AG10803 (cell line): ENCODE measurements at regions not wholly inside any gene's neighbourhood (a gene's known extent, or its start where the extent isn't known, plus 50 kb on each side); places are given as distances from the start of the nearest gene placed in this dataset.

ENCODE experiments used
- DNase-seq: peaks from one replicate; pipeline ENCODE4 v3.0.0; 2010; ENCODE audit warnings: low read depth
- H3K4me3 ChIP-seq: 2 replicates; pipeline ENCODE4 v1.5.1; 2011; ENCODE audit warnings: mild to moderate bottlenecking, low read length, control low read depth
- TF ChIP-seq, protein P1 (sequence below): conservative IDR thresholded peaks from 2 replicates; pipeline ENCODE4 v1.5.1; 2011; ENCODE audit warnings: mild to moderate bottlenecking, low read length, control low read depth, inconsistent platforms

DNA sequence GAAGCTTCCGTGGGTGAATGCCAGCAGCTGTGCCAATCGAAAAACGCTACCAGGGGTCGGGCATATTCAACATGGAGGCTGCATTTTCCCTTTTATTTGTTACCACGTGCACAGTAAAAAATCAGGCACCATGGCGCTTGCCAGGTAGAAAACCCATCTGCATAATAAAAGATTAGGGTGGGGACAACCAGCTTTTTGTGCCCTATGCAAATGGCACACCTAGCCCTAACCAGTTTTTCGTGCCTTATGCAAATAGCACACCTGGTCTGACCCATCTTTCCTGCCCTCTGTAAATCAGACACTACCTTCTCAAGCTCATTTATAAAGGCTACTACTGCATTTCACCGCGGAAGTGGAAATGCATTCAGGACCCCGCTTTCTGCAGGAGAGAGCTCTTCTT is 62.1 kb upstream of the FREM2 start:
- no peak overlapping the region for H3K4me3 ChIP-seq
- DNase-seq = no peak
- TF ChIP-seq, protein P1, sequence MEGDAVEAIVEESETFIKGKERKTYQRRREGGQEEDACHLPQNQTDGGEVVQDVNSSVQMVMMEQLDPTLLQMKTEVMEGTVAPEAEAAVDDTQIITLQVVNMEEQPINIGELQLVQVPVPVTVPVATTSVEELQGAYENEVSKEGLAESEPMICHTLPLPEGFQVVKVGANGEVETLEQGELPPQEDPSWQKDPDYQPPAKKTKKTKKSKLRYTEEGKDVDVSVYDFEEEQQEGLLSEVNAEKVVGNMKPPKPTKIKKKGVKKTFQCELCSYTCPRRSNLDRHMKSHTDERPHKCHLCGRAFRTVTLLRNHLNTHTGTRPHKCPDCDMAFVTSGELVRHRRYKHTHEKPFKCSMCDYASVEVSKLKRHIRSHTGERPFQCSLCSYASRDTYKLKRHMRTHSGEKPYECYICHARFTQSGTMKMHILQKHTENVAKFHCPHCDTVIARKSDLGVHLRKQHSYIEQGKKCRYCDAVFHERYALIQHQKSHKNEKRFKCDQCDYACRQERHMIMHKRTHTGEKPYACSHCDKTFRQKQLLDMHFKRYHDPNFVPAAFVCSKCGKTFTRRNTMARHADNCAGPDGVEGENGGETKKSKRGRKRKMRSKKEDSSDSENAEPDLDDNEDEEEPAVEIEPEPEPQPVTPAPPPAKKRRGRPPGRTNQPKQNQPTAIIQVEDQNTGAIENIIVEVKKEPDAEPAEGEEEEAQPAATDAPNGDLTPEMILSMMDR = no peak

GRCh38 chr13:38628554-38628953 is 58.3 kb upstream of the FREM2 start:
- TF ChIP-seq, protein P1 = no peak
- no peak overlapping the region for H3K4me3 ChIP-seq
- DNase-seq = no peak

DNA sequence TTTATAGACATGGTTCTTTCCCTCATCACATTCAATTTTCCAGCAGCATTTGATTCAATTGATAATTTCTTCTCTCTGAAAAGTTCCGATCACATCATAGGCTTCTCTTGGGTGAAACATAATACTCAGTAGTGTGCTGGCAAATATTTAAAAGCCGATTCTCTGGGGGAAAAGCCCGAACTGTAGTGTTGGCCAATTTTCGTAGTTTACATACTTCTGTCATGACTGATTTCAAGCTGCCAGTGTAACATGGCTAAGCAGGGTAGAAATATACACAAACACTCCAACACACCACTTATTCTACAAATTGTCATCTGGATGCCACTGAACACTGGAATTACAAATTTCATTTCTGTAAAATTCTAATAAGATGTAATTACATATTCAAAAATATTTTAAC is 56.1 kb upstream of the FREM2 start:
- DNase-seq = peak; percentile 72
- TF ChIP-seq, protein P1 = no peak
- no peak overlapping the region for H3K4me3 ChIP-seq

DNA sequence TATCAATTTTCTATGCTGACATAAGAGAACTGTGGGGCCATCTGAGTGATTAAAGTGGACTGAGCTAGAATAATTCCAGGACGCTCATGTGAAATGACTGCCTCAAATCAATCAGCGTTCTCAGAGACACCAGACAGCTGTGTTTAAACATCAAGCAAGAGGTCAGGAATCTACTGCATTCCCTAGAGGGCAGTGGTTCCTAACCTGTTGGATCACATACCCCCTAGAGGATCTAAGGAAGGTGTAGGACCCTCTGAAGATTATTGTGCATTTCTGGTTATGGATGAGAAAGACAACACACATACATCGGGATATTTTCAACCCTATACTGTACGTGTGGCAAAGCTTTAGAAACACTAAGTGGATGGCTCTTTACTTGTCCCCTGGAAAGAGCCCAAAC is 51.8 kb upstream of the FREM2 start:
- no peak for DNase-seq
- TF ChIP-seq, protein P1 = no peak
- H3K4me3 ChIP-seq = no peak overlapping the region

DNA sequence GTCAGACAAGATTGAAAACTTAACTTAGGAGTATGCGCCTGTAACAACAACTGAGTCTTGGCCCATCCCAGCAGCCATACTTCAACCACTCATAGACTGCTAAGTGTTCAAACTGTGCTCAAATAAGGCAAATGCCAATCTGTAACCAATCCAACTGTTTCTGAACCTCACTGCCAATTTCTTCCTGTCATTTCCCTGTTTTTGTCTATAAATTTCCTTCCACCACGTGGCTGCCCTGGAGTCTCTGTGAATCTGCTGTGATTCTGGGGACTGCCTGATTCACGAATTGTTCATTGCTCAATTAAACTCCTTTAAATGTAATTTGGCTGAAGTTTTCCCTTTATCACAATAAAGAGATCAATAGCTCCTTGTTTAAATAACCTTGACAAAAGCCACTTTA is 50.8 kb upstream of the FREM2 start:
- no peak for DNase-seq
- TF ChIP-seq, protein P1 = no peak
- H3K4me3 ChIP-seq = no peak overlapping the region

- no peak for DNase-seq
- TF ChIP-seq, protein P1 = no peak
- no peak overlapping the region for H3K4me3 ChIP-seq
Observed at GRCh38 chr13:38636761-38637160, 50.1 kb upstream of the FREM2 start.
